ENCODE measurements at regions not wholly inside any gene's neighbourhood (a gene's known extent, or its start where the extent isn't known, plus 50 kb on each side); places are given as distances from the start of the nearest gene placed in this dataset.

GRCh38 chr6:14807130-14807529 is 438.7 kb upstream of the JARID2 start:
- H3K4me1 ChIP-seq (ENCODE audit: insufficient read depth, low read length) = peaks cover 2% of the 10 kb centered on the region; the same call in 1 of the 2 replicates
- peaks cover 18 to 19% of the 10 kb centered on the region in 2 experiments for H3K4me1 Mint-ChIP-seq
- H3K79me1 ChIP-seq (ENCODE audit: insufficient read depth, low read depth, low read length, poor library complexity, severe bottlenecking) = no peaks in the 10 kb centered on the region
- no peak overlapping the region for H3K4me2 ChIP-seq (ENCODE audit: insufficient read depth, insufficient read length, low read length)
- H3K27ac Mint-ChIP-seq = no peak overlapping the region
- no peak overlapping the region for H3K23ac ChIP-seq (ENCODE audit: insufficient read length, low read depth, low read length)
- peaks cover 6 to 14% of the 10 kb centered on the region in 2 experiments for H3K9me3 Mint-ChIP-seq
- H3K23me2 ChIP-seq (ENCODE audit: insufficient read length, low read depth, low read length, poor library complexity, severe bottlenecking) = no peaks in the 10 kb centered on the region
- H3K9ac ChIP-seq (ENCODE audit: extremely low read depth, insufficient read length, low read length) = no peak overlapping the region
- H4K5ac ChIP-seq (ENCODE audit: insufficient read length, low read depth, low read length) = no peak overlapping the region
- H3K79me2 ChIP-seq (ENCODE audit: insufficient read depth, low read length) = no peaks in the 10 kb centered on the region
- H2BK15ac ChIP-seq (ENCODE audit: low read depth, low read length) = no peak overlapping the region
- no peak overlapping the region for H2BK20ac ChIP-seq (ENCODE audit: low read depth, low read length, poor library complexity, severe bottlenecking)
- no peak overlapping the region for H3K56ac ChIP-seq (ENCODE audit: insufficient read length, low read depth, low read length)
- H3K4ac ChIP-seq (ENCODE audit: low read depth, low read length) = no peak overlapping the region
- no peak overlapping the region for H2BK12ac ChIP-seq (ENCODE audit: insufficient read length, low read depth, low read length)
- H3K14ac ChIP-seq (ENCODE audit: insufficient read depth, low read length) = no peak overlapping the region
- no peak for TF ChIP-seq CTCF (conservative IDR thresholded peaks at IDR 0.05)
- no peak overlapping the region for H4K91ac ChIP-seq (ENCODE audit: insufficient read length, low read depth, low read length)
- no CpG with 5 or more reads among the region's 6 CpGs for WGBS (ENCODE audit: extremely low coverage, insufficient read length, low lambda C conversion rate)
- no peak overlapping the region for H3T11ph ChIP-seq (ENCODE audit: low read length)
- no peak overlapping the region for H2BK120ac ChIP-seq (ENCODE audit: low read depth, low read length, poor library complexity, severe bottlenecking)
- H3K36me3 Mint-ChIP-seq (ENCODE audit: insufficient read depth in 1 of 3, low read depth in 3 of 3) = peaks cover 6 to 13% (median 8%) of the 10 kb centered on the region in 3 experiments
- H2AFZ ChIP-seq (ENCODE audit: low read length) = no peak overlapping the region
- H3K27ac ChIP-seq (ENCODE audit: insufficient read length, low read depth, low read length) = no peak overlapping the region
- no peak overlapping the region for H3K18ac ChIP-seq (ENCODE audit: insufficient read length, low read depth, low read length)
- H3K9me3 ChIP-seq (ENCODE audit: control insufficient read depth, low read depth, low read length) = peaks cover 7% of the 10 kb centered on the region
- no peaks in the 10 kb centered on the region for H4K20me1 ChIP-seq (ENCODE audit: control insufficient read depth, insufficient read depth, insufficient read length)
- no peak for DNase-seq
- no peak overlapping the region for H2AK5ac ChIP-seq (ENCODE audit: insufficient read length, low read length)
- H3K27me3 ChIP-seq (ENCODE audit: insufficient read depth, low read length) = no peaks in the 10 kb centered on the region
- no peak overlapping the region for H2BK5ac ChIP-seq (ENCODE audit: insufficient read length, low read length)
- H3K4me3 Mint-ChIP-seq = no peak overlapping the region
- peaks cover 13% of the 10 kb centered on the region for H3K27me3 Mint-ChIP-seq (ENCODE audit: low read depth)
- H4K8ac ChIP-seq (replicated peaks; ENCODE audit: insufficient read length, low read depth, low read length) = no peak overlapping the region
